ENCODE measurements at regions not wholly inside any gene's neighbourhood (a gene's known extent, or its start where the extent isn't known, plus 50 kb on each side); places are given as distances from the start of the nearest gene placed in this dataset.

DNA sequence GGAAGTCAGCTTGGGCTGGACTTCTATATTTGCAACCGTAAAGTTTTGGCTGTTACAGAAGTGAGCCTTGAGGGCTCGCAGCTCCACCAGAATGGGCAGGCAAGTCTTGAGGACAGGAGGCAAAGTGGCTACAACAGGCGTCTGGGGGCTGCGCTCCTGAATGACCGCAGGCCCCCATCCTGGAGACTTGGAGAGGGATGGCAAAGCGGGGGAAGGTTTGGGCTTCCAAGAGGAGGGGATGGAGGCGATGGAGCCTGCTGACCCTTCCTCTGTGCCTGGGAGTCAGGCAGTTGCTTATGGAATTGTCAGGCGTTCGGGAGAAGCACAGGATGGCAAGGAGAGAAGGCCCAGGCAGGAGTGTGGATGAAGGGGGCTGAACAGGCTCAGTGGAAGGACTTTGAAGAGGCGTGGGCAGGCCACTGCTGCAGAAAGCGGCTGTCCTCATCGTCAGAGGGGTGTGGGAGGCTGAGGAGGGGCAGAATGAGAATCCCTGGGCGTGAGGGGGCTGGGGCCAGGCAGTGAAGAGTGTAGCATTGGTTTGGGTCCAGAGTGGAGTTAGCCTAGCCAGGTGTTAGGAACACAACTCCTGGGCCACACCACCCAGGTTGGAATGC is 72.3 kb downstream of the INHBB start:
- Histone ChIP-seq H3K27me3 (no peaks in the 10 kb centered on the region), H3K4me3 (ENCODE audit: low read depth, low read length) (no peak overlapping the region), H3K4me1 (no peaks in the 10 kb centered on the region), H3K9me3 (no peaks in the 10 kb centered on the region), H3K36me3 (no peaks in the 10 kb centered on the region)
- TF ChIP-seq, protein P1, sequence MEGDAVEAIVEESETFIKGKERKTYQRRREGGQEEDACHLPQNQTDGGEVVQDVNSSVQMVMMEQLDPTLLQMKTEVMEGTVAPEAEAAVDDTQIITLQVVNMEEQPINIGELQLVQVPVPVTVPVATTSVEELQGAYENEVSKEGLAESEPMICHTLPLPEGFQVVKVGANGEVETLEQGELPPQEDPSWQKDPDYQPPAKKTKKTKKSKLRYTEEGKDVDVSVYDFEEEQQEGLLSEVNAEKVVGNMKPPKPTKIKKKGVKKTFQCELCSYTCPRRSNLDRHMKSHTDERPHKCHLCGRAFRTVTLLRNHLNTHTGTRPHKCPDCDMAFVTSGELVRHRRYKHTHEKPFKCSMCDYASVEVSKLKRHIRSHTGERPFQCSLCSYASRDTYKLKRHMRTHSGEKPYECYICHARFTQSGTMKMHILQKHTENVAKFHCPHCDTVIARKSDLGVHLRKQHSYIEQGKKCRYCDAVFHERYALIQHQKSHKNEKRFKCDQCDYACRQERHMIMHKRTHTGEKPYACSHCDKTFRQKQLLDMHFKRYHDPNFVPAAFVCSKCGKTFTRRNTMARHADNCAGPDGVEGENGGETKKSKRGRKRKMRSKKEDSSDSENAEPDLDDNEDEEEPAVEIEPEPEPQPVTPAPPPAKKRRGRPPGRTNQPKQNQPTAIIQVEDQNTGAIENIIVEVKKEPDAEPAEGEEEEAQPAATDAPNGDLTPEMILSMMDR (IDR thresholded peaks at IDR 0.05; ENCODE audit: low read depth, low read length) = no peak
- DNase-seq = no peak

DNA sequence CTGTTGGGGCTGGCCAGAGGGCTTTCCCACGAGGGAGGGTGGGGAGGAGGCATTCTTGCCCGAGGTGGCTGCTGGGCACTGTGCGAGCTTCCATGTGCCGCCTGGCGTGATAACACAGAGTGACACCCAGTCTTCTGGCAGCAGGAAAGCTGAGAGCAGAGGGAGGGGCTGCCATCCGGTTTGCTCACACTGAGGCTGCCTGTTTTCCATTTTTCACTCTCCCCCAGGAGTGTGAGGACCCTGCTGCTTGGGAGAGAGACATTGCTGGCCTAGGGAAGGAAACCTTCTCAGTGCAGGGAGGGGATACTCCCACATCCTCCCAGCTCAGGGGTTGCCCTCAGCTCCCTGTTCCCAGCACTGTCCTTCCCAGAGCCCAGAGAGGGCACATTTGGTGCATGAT is 73.1 kb downstream of the INHBB start:
- no peak for DNase-seq
- H3K4me3 ChIP-seq (ENCODE audit: low read depth, low read length) = no peak overlapping the region
- no peaks in the 10 kb centered on the region for H3K27me3 ChIP-seq
- no peaks in the 10 kb centered on the region for H3K36me3 ChIP-seq
- no peaks in the 10 kb centered on the region for H3K4me1 ChIP-seq
- TF ChIP-seq, protein P1 (IDR thresholded peaks at IDR 0.05; ENCODE audit: low read depth, low read length) = no peak
- no peaks in the 10 kb centered on the region for H3K9me3 ChIP-seq

DNA sequence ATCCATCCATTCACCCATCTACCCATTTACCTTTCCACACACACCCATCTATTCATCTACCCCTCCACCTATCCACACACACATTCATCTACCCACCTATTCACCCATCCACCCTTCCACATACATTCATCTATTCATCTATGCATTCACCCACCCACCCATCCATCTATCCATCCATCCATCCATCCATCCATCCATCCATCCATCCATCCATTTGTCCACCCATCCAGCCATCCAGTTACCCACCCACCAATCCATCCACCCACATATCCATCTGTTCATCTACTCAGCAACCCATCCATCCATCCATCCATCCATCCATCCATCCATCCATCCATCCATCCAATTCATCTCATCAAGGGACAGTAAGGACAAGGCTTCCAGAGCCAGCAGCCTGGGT is 74.0 kb downstream of the INHBB start:
- no peak overlapping the region for H3K4me3 ChIP-seq (ENCODE audit: low read depth, low read length)
- H3K4me1 ChIP-seq = no peaks in the 10 kb centered on the region
- DNase-seq = no peak
- no peaks in the 10 kb centered on the region for H3K36me3 ChIP-seq
- no peaks in the 10 kb centered on the region for H3K9me3 ChIP-seq
- H3K27me3 ChIP-seq = no peaks in the 10 kb centered on the region
- TF ChIP-seq, protein P1 (IDR thresholded peaks at IDR 0.05; ENCODE audit: low read depth, low read length) = no peak

DNA sequence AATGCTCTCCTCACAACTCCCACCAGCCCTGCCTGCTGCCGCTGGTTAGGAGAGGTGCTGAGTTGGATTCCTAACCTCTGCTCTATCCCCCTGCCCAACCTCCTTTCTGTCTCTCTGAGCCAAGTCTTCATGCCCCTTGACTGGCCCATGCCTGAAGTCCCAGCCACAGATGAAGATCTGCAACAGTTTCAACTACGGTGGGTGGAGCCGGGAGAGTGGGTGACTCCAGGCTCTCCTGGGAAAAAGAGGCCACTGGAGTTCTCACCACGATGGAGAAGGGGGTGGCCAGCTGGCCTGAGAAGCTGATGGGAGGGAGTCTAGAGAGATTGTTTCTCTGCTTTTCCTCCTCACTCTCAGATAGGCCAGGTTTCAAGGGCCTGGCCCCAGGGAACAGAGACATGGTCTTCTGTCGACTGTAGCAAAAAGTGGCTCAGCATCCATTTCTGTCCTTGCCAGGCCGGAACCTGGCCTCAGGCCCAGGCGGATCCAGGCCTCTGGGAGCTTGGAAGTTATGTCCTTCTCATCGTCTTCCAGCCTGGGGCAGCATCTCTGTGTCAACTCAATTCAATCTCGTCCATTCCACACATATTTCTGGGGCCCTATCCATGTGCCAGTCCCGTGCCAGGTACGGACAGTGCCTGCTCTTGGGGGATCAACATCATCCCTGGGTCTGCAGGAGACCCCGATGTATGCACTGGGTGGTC is 75.3 kb downstream of the INHBB start:
- Histone ChIP-seq H3K4me1 (no peaks in the 10 kb centered on the region), H3K9me3 (no peaks in the 10 kb centered on the region), H3K36me3 (no peaks in the 10 kb centered on the region), H3K27me3 (no peaks in the 10 kb centered on the region), H3K4me3 (ENCODE audit: low read depth, low read length) (no peak overlapping the region)
- TF ChIP-seq, protein P1 (IDR thresholded peaks at IDR 0.05; ENCODE audit: low read depth, low read length) = no peak
- DNase-seq = no peak

DNA sequence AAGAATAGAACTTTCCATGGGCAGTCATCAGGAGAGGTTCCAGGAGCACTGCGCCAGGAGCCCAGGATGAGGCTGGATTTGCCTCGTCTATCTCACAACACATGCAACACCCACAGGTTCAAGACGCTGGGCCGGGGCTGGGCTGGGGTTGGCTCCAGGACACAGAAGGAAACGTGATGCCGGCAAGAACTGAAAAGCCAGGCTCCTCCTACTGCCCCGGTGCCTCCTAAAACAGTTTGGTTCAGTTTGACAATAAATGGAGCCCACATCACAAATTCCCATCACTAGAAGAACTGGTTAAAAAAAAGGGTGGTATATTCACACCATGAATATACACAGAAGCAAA is 75.9 kb downstream of the INHBB start:
- Histone ChIP-seq H3K27me3 (no peaks in the 10 kb centered on the region), H3K36me3 (no peaks in the 10 kb centered on the region), H3K4me3 (ENCODE audit: low read depth, low read length) (no peak overlapping the region), H3K4me1 (no peaks in the 10 kb centered on the region), H3K9me3 (no peaks in the 10 kb centered on the region)
- TF ChIP-seq, protein P1 (IDR thresholded peaks at IDR 0.05; ENCODE audit: low read depth, low read length) = no peak
- DNase-seq = no peak

DNA sequence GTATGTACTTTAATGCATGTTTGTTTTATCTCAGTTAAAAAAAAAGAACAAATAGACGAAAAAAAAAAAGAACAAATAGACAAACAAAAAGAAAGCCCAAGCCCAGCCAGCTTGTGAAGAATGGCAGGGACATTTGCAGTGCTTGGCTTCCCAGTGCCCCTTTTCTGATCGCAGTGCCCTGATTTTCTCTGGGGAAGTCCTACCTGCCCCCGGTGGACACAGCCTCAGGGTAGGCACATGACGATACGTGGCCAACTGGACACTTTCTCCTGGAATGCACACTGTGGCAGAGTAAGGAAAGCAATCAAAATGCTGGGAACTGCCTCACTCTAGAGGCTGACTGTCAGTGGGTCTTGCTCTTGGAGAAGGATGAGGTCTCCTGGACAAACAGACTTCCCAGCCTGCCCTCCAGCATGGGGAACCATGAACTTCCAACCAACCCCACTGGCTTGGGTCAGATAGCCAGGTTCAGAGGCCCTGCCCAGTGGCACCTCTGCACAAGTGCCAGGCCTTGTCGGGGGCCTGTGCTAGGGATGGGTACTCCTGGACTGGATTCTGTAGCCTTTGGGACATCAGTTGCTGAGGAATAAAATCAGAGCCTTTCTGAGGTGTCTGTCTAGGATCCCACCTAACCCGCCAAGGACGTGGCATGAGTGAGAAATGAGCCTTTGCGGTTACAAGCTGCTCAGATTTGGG is 76.7 kb downstream of the INHBB start:
- no peaks in the 10 kb centered on the region for H3K4me1 ChIP-seq
- TF ChIP-seq, protein P1 (IDR thresholded peaks at IDR 0.05; ENCODE audit: low read depth, low read length) = no peak
- no peaks in the 10 kb centered on the region for H3K36me3 ChIP-seq
- H3K9me3 ChIP-seq = no peaks in the 10 kb centered on the region
- no peak overlapping the region for H3K4me3 ChIP-seq (ENCODE audit: low read depth, low read length)
- no peaks in the 10 kb centered on the region for H3K27me3 ChIP-seq
- no peak for DNase-seq
